ENCODE measurements at regions not wholly inside any gene's neighbourhood (a gene's known extent, or its start where the extent isn't known, plus 50 kb on each side); places are given as distances from the start of the nearest gene placed in this dataset.

- POLR2A ChIA-PET: no interaction called here
- no peaks in the 10 kb centered on the region for H3K9me3 ChIP-seq (ENCODE audit: control insufficient read depth, insufficient read depth, low read length)
- no peaks in the 10 kb centered on the region for H3K27me3 ChIP-seq (ENCODE audit: control insufficient read depth, insufficient read depth, low read length)
- TF ChIP-seq CTCF (IDR thresholded peaks at IDR 0.05; ENCODE audit: low read depth, low read length): no peak
- no peak overlapping the region for H3K27ac ChIP-seq (ENCODE audit: low read depth, low read length)
- CTCF ChIA-PET: no interaction called here
- no peak for DNase-seq (ENCODE audit: low read depth, low spot score)
- no peak overlapping the region for H3K4me3 ChIP-seq (ENCODE audit: low read depth, low read length)
These were observed 938.0 kb upstream of the FLRT2 start for GRCh38 chr14:84591827-84592445.

- Histone ChIP-seq H3K9me3 (ENCODE audit: control insufficient read depth, insufficient read depth, low read length) (no peaks in the 10 kb centered on the region), H3K27me3 (ENCODE audit: control insufficient read depth, insufficient read depth, low read length) (no peaks in the 10 kb centered on the region), H3K27ac (ENCODE audit: low read depth, low read length) (no peak overlapping the region), H3K4me3 (ENCODE audit: low read depth, low read length) (no peak overlapping the region)
- TF ChIP-seq CTCF (IDR thresholded peaks at IDR 0.05; ENCODE audit: low read depth, low read length): no peak
- no peak for DNase-seq (ENCODE audit: low read depth, low spot score)
- ChIA-PET POLR2A (no interaction called here), CTCF (no interaction called here)
These were observed 937.2 kb upstream of the FLRT2 start for GRCh38 chr14:84592770-84593169.

- TF ChIP-seq CTCF (IDR thresholded peaks at IDR 0.05; ENCODE audit: low read depth, low read length): no peak
- H3K27me3 ChIP-seq (ENCODE audit: control insufficient read depth, insufficient read depth, low read length): no peaks in the 10 kb centered on the region
- no peak overlapping the region for H3K27ac ChIP-seq (ENCODE audit: low read depth, low read length)
- H3K4me3 ChIP-seq (ENCODE audit: low read depth, low read length): no peak overlapping the region
- no peak for DNase-seq (ENCODE audit: low read depth, low spot score)
- ChIA-PET POLR2A (no interaction called here), CTCF (no interaction called here)
- H3K9me3 ChIP-seq (ENCODE audit: control insufficient read depth, insufficient read depth, low read length): no peaks in the 10 kb centered on the region
These were observed 919.9 kb upstream of the FLRT2 start for GRCh38 chr14:84610086-84610485.

- no peak for DNase-seq (ENCODE audit: low read depth, low spot score)
- H3K4me3 ChIP-seq (ENCODE audit: low read depth, low read length): no peak overlapping the region
- ChIA-PET POLR2A (no interaction called here), CTCF (interaction anchor here (0.7 kb wide), 1 partner anchor 384 kb away, joined by 3 read pairs; no protein-coding TSS in a partner anchor)
- H3K9me3 ChIP-seq (ENCODE audit: control insufficient read depth, insufficient read depth, low read length): no peaks in the 10 kb centered on the region
- H3K27ac ChIP-seq (ENCODE audit: low read depth, low read length): no peak overlapping the region
- no peaks in the 10 kb centered on the region for H3K27me3 ChIP-seq (ENCODE audit: control insufficient read depth, insufficient read depth, low read length)
- no peak for TF ChIP-seq CTCF (IDR thresholded peaks at IDR 0.05; ENCODE audit: low read depth, low read length)
These were observed 907.6 kb upstream of the FLRT2 start for GRCh38 chr14:84622357-84622756.

GRCh38 chr14:84643446-84643845 is 886.5 kb upstream of the FLRT2 start:
- ChIA-PET CTCF (interaction anchor here (0.6 kb wide), 1 partner anchor 114 kb away, joined by 3 read pairs; no protein-coding TSS in a partner anchor), POLR2A (no interaction called here)

More at GRCh38 chr14:84643446-84643845, 886.5 kb upstream of the FLRT2 start:
- H3K27ac ChIP-seq (ENCODE audit: low read depth, low read length): no peak overlapping the region
- no peak for DNase-seq (ENCODE audit: low read depth, low spot score)
- TF ChIP-seq CTCF (IDR thresholded peaks at IDR 0.05; ENCODE audit: low read depth, low read length): no peak
- H3K4me3 ChIP-seq (ENCODE audit: low read depth, low read length): no peak overlapping the region
- H3K27me3 ChIP-seq (ENCODE audit: control insufficient read depth, insufficient read depth, low read length): no peaks in the 10 kb centered on the region
- H3K9me3 ChIP-seq (ENCODE audit: control insufficient read depth, insufficient read depth, low read length): no peaks in the 10 kb centered on the region
